ENCODE measurements at regions not wholly inside any gene's neighbourhood (a gene's known extent, or its start where the extent isn't known, plus 50 kb on each side); places are given as distances from the start of the nearest gene placed in this dataset.

- no peak for TF ChIP-seq EP300 (IDR thresholded peaks at IDR 0.05)
- no peak for TF ChIP-seq CTCF (IDR thresholded peaks at IDR 0.05)
- TF ChIP-seq POLR2AphosphoS5 (IDR thresholded peaks at IDR 0.05) = no peak
- TF ChIP-seq POLR2A (IDR thresholded peaks at IDR 0.05) = no peak
Observed at GRCh38 chr16:64250866-64251265, 871.0 kb downstream of the CDH11 start.

Measured in stomach (tissue), 4 donors.